Effector memory CD4-positive, alpha-beta T cell (primary cell): ENCODE measurements at regions not wholly inside any gene's neighbourhood (a gene's known extent, or its start where the extent isn't known, plus 50 kb on each side); places are given as distances from the start of the nearest gene placed in this dataset.
"Not testable (repeated sequence)": the region's sequence is repeated elsewhere in the genome, so short reads cannot be mapped to it uniquely, and the experiment has no call there.

Experiments used
- DNase-seq, 3 donors: peaks; one replicate each; pipeline ENCODE4 v3.0.0-alpha.2; 2020
- H3K27ac ChIP-seq: 2 replicates; pipeline ENCODE4 v1.7.0; 2013; ENCODE audit warnings: mild to moderate bottlenecking, low read length, moderate library complexity; ENCODE audit not compliant: insufficient read depth, poor library complexity, severe bottlenecking
- H3K27me3 ChIP-seq: replicated peaks from 2 replicates; pipeline ENCODE4 v1.7.0; 2013; ENCODE audit warnings: mild to moderate bottlenecking, low read length; ENCODE audit not compliant: insufficient read depth, control insufficient read depth, poor library complexity, severe bottlenecking
- H3K36me3 ChIP-seq: 2 replicates; pipeline ENCODE4 v1.7.0; 2013; ENCODE audit warnings: mild to moderate bottlenecking, low read length, moderate library complexity; ENCODE audit not compliant: control insufficient read depth, insufficient read depth
- H3K4me1 ChIP-seq: 2 replicates; pipeline ENCODE4 v1.7.0; 2013; ENCODE audit warnings: low read length, mild to moderate bottlenecking; ENCODE audit not compliant: control insufficient read depth, insufficient read depth, poor library complexity, severe bottlenecking
- H3K4me3 ChIP-seq: 2 replicates; pipeline ENCODE4 v1.7.0; 2013; ENCODE audit warnings: low read length, low read depth, mild to moderate bottlenecking; ENCODE audit not compliant: insufficient read depth, poor library complexity, severe bottlenecking
- H3K9me3 ChIP-seq: 2 replicates; pipeline ENCODE4 v1.7.0; 2013; ENCODE audit warnings: mild to moderate bottlenecking, low read length, moderate library complexity; ENCODE audit not compliant: control insufficient read depth

DNA sequence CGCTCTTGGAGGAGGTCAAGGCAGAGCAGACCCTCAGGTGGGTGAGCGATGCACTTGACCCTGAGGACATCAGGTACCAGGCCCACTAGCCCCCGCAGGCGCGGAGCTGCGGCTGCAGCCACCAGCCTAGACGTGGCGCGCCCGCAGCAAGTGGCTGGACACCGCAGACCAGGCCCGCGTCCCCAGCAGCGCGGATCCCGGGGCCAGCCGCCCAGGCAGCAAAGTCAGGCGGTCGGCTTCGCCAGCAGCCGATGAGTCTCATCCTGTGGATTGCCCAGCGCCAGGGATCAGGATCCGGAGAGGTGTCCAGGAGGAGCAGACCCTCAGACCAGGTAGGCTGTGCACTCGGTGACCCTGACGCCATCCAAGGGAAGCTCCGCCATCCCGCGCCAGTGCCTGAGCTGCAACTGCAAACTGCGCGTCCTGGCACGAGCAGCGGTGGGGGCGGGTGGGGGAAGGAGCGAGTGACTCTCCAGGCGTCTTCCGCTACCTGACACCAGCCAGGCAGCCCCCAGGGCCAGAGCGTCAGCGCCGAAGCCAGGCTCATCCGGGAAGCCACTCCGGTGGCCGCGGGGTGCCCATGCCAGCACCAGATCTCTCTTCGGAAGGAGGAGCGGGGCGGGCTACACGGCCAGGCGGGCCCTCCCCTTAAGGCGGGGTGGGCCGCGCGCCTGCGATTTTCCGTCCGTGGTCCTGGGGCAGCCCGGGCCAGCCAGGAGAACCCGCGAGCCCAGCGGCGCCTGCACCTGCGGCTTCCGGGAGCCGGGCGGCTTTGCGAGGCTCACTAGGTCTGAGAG is 92.6 kb upstream of the THOC3 start:
- H3K4me1 ChIP-seq, H3K27ac ChIP-seq, H3K9me3 ChIP-seq, H3K36me3 ChIP-seq, H3K27me3 ChIP-seq: not testable (repeated sequence)
- peak in 1 of 3 donors; percentile 12 for DNase-seq
- H3K4me3 ChIP-seq = peak overlapping the region; percentile 8

DNA sequence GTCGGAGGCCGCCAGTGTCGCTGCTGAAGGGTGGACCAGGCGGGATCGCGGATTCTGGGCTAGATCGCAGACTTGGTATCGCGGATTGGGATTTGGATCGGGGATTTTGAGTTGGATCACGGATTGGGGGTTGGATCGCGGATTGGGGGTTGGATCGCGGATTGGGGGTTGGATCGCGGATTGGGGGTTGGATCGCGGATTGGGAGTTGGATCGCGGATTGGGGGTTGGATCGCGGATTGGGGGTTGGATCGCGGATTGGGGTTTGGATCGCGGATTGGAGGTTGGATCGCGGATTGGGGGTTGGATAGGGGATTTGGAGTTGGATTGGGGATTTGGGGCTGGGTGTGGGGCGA is 93.1 kb upstream of the THOC3 start:
- peak overlapping the region; percentile 8 for H3K4me3 ChIP-seq
- DNase-seq, H3K9me3 ChIP-seq, H3K27ac ChIP-seq, H3K27me3 ChIP-seq, H3K36me3 ChIP-seq, H3K4me1 ChIP-seq: not testable (repeated sequence)

DNA sequence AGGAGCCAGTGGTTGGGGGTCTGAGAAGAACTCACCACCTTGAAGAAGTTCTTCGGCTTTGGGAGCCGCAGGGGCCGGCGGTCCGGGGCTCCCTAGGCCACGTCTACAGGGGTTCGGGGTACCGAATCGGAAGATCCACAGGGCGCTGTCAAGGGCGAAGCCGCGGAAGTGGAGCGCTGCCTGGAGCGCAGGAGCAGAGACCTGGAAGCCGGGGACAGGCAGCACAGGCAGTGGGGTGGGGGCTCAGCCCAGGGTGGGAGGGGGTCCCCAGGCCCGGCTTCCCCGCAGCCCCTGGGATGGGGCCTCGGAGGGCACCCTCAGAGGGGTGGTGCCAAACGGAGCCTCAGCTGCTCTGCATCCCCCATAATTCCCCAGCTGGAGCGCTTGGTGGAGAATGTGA is 93.5 kb upstream of the THOC3 start:
- H3K4me3 ChIP-seq, H3K27ac ChIP-seq, H3K27me3 ChIP-seq, H3K9me3 ChIP-seq, H3K36me3 ChIP-seq, DNase-seq, H3K4me1 ChIP-seq: not testable (repeated sequence)

DNA sequence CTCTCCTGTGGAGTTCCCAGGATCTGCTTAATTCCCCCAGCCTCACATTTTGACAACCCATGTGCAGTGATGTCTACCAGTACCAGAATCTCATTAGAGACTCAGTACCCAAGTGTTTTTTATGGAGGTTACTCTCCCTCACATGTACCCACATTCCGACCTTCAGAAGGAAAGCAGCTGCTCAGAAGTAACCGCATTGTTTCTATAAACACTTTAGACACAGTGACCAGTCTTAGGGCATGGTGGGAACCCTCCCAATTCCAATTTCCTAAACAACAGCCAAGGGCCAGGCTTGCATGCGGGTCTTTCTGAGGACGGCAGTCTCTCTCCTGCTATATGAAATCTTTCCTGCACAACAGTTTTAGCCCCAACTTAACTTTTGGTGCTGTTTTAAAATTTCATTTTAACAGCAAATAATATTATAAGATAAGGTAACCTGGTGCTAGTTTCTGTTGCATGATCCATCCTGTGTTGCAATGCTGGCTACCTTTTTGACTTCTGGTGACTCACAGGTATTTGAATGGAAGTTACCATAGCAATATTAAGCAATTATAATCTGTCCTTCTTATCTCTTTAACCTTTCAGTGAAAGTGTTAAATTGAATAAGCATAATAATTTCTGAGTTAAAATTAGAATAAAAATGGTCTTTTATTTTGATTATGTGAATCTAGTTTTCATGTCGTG is 98.3 kb upstream of the THOC3 start:
- not testable (repeated sequence) for H3K27me3 ChIP-seq, H3K4me1 ChIP-seq, DNase-seq, H3K27ac ChIP-seq, H3K4me3 ChIP-seq, H3K9me3 ChIP-seq, H3K36me3 ChIP-seq

DNA sequence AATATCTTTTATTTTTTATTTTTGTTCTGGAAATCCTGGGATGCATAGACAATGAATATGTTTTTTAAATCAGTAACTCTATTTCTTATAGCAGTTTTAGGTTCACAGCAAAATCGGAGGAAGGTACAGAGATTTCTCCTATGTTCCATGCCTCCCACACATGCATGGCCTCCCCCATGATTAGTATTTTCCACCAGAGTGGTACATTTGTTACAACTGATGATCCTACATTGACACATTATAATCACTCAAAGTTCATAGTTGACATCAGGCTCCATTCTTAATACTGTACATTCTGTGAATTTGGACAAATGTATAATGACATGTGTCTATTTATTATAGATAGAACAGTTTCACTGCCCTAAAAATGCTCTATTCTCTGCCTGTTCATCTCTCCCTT is 99.0 kb upstream of the THOC3 start:
- not testable (repeated sequence) for H3K27ac ChIP-seq, H3K4me1 ChIP-seq, DNase-seq, H3K27me3 ChIP-seq, H3K4me3 ChIP-seq, H3K36me3 ChIP-seq, H3K9me3 ChIP-seq

DNA sequence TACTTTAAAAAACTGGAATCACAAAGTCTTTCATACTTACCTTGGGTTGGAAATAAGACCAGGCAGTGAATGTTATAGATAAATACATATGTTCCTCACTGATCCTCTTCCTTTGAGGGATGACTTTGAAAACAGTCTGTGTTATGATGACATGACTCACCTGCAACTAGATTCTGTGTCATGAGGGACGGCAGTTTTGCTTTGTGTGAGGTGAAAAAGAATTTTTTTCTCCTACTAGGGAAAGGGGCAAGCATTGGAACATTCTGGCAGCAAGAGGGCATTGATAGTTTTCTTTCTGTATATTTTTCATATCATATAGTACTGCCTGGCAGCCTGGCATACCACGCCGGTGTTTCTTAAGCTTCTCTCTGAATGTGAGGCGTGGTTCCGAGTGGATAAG is 99.8 kb upstream of the THOC3 start:
- DNase-seq = not testable (repeated sequence)

DNA sequence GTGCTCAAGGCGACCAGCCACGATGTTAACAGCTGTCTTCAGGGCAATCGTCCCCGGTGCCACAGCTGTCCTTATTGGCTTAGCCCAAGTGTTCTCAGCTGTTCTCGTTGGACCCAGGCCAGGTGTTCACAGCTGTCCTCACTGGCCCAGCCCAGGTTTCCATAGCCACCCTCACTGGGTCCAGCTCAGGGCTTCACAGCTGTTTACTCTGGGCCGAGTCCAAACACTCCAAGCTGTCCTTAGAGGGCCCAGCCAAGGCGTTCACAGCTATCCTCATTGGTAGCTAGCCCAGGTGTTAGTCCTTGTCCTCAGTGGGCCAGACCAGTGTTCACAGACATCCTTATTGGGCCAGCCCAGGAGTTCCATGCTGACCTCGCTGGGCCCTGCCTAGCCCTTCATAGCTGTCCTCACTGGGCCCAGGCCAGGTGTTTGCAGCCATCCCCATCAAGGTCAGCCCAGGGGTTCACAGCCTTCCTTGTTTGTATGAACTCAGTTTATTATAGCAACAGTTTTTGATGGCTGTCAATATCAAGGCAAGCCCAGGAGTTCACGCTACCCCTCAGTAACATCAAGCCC is 106.0 kb upstream of the THOC3 start:
- H3K9me3 ChIP-seq, H3K4me3 ChIP-seq, H3K36me3 ChIP-seq, H3K27ac ChIP-seq, H3K27me3 ChIP-seq, H3K4me1 ChIP-seq, DNase-seq: not testable (repeated sequence)

More for the DNA sequence above, 99.8 kb upstream of the THOC3 start:
- H3K4me1 ChIP-seq, H3K4me3 ChIP-seq, H3K36me3 ChIP-seq, H3K27me3 ChIP-seq, H3K9me3 ChIP-seq, H3K27ac ChIP-seq: not testable (repeated sequence)

DNA sequence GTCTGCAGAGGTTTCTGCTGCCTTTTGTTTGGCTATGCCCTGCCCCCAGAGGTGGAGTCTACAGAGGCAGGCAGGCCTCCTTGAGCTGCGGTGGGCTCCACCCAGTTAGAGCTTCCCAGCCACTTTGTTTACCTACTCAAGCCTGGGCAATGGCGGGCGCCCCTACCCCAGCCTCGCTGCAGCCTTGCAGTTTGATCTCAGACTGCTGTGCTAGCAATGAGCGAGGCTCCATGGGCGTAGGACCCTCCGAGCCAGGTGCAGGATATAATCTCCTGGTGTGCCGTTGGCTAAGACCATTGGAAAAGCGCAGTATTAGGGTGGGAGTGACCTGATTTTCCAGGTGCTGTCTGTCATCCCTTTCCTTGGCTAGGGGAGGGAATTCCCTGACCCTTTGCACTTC is 115.6 kb upstream of the THOC3 start:
- H3K27ac ChIP-seq, H3K36me3 ChIP-seq, H3K27me3 ChIP-seq, DNase-seq, H3K4me1 ChIP-seq, H3K4me3 ChIP-seq, H3K9me3 ChIP-seq: not testable (repeated sequence)

DNA sequence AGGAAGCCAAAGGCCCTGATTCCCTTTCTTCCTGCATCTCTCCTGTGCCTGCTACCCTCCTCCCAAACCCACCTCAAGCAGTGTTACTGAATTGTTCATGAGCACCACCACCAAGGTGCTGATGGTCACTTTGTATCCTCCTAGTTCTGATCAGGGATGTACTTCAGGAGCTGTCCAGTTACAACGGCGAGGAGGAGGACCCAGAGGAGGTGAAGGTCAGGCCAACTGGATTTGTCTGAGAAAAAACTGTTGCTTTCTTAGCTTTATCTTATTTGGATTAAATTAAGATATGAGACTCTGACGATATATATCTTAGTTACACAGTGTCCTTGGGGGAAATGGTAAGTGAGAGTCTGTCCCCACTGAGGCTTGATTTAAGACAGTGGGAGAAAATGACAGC is 135.0 kb upstream of the THOC3 start:
- H3K4me1 ChIP-seq, H3K36me3 ChIP-seq, H3K27ac ChIP-seq, H3K27me3 ChIP-seq, H3K9me3 ChIP-seq, H3K4me3 ChIP-seq, DNase-seq: not testable (repeated sequence)

DNA sequence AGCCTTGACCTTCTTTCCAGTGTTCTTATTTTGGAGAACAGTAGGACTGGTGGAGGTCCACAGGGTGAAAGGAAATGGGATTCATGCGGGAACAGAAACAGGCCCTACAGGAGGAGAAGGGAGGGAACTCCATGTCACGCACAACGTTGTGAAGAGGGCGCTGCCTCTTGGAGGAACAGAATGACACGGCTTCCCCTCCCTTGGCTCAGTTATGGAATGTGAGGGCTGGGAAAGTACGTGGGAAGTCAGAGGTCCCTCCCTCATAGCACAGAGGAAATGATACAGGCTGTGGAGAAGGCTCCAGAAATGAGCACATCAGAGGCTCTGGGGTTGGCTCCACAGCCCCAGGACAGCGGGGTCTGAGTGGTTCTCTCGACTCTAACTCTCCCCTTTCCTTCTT is 125.3 kb upstream of the SIMC1 start:
- not testable (repeated sequence) for H3K36me3 ChIP-seq, H3K4me1 ChIP-seq, H3K9me3 ChIP-seq, DNase-seq, H3K4me3 ChIP-seq, H3K27ac ChIP-seq, H3K27me3 ChIP-seq
